NCI-H748 (cell line): ENCODE measurements at regions not wholly inside any gene's neighbourhood (a gene's known extent, or its start where the extent isn't known, plus 50 kb on each side); places are given as distances from the start of the nearest gene placed in this dataset.
A peak's percentile ranks its signal among the peaks of the same experiment; 100 is the strongest.

Experiments used
- DNase-seq: peaks from one replicate; lab custom pipeline; 2025; ENCODE audit not compliant: unreplicated experiment; lab: John Stamatoyannopoulos, UW

DNA sequence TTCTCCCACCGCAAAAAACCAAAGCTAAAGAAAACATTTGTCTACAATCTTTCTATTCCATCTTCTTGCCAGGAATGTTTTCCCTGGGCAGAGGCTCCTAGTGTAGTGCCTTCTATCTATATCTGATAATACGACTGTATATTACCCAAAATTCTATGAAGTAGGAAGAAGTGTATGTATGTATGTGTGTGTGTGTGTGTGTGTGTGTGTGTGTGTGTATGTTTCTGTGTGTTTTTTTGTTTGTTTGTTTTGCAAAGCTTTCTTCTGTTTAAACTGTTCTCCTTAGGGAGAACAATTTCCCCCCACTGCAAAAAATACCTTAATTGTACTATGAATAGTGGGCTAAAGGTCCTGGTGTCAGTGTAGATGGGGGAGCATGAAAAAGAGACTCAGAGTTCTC, 312.6 kb upstream of the CITED2 start:
- DNase-seq, result no peak

DNA sequence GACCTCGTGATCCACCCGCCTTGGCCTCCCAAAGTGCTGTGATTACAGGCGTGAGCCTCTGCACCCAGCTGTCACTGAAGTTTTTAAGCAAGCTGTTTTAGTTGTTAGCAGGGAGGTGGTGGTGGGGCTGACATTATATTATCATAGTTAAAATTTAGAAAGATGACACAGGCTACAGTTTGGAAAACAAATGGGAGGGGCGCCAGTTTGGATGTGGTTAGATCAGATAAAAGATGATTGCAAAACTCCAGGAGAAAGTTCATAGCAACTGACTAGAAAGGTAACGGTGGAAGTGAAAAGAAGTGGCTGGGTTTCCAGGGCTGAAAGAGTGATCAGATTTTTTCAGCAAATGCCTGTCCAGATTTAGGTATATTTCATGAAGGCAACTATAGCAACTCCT, 311.9 kb upstream of the CITED2 start:
- DNase-seq, result no peak

DNA sequence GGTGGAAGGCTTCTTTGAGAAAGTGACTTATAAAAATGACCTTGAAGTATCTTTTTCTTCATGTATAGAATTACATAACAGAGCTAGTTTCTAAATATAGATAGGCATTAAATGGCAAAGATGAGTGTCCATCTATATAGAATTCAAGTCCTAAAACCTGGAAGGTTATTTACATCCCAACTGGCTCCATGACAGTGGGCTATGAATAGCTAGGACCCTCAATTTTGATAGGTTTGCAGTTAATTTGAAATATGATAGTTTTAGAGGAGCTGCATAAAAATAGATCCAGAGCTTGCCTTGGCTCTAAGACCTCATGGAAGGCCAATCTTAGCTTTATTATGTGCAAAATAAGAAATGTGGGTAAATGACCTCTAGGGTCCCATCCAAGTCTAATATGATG, 310.6 kb upstream of the CITED2 start:
- no peak for DNase-seq

GRCh38 chr6:139680819-139681218, 306.4 kb upstream of the CITED2 start:
- DNase-seq, result peak; percentile 68

DNA sequence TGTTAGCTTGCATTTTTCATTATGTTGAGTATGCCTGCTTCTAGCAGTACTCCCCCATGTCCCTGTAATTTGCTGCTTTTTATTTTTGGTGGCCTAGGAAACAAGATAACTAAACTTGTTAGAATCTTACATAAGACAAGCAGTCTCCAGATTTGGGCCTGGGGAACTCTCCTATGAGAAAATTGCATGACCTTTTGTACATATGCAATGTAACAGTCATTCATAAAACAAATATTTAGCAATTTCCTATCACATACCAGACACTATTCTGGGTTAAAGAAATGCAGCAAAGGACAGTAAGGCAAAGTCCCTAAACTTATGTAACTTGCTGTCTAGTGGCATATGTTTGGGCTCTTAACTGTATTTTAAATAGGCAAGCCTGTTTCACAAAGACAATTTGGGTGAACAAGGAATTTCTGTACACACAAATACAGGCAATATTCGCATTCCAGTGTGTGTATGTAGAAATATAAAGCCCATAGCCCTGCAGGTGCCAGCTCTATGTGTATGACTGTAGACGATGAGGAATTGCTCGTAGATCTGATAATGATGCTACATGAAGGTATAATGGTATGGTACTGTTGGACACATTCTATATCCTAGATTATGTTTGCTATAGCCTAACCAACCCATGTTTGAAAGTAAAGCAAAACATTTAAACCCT, 305.2 kb upstream of the CITED2 start:
- DNase-seq, result no peak

- no peak for DNase-seq
Measured at GRCh38 chr6:139676718-139677117, 302.3 kb upstream of the CITED2 start.

DNA sequence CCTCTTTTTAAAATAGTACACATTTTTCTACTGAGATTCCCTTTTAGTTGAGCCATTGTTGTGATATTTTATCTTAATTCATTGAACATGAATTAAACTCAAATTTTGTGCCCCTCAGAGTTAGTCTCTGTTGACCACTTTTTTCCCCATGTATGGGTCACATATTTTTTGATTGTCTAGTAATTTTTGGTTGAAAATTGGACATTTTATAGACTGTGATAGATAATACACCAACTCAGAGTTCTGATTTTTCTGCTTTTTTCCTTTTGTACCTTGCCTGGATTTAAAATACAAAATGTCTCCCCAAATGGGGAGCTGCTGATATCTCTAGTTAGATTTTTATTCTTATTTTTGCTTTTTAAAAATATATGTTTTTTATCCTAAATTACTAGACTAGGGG, 291.8 kb upstream of the CITED2 start:
- DNase-seq, result no peak

- no peak for DNase-seq
Measured at GRCh38 chr6:139663996-139664395, 289.5 kb upstream of the CITED2 start.

DNA sequence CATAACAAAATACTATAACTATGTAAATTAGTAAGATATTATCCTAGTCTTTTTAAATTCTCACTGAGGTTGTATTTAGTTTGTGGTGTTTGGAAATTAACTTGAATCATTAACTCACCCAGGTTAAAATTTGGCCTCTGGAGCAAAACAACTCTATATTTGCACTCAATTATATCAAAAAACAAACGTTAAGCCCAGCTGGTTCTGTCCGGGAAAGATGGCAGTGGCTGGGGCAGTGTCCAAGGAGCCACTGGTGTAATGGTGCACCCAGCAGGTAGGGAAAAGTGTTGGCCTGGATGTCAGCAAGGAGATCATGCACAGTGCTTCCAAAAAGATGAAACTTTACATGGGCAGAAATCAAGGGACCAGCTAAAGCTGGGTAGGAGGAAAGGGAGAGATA, 285.3 kb upstream of the CITED2 start:
- DNase-seq, result no peak

DNA sequence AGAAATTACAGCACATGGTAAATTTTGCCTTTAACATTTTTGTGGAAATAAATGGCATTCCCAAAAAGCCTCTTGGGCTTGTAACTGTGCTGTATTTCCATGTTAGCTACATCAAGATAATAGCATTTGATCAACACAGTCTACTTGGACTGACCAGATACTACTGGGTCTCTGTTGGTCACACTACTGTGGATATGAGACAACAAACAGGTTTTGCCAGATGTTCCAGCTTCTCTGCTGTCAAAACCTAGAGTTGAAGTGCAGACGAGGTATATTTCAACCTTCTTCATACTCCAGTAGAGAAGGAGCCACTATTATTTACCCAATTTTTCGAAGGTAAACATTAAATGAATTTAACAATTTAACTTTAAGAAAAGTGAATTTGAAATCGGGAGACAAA, 284.7 kb upstream of the CITED2 start:
- DNase-seq, result no peak

DNA sequence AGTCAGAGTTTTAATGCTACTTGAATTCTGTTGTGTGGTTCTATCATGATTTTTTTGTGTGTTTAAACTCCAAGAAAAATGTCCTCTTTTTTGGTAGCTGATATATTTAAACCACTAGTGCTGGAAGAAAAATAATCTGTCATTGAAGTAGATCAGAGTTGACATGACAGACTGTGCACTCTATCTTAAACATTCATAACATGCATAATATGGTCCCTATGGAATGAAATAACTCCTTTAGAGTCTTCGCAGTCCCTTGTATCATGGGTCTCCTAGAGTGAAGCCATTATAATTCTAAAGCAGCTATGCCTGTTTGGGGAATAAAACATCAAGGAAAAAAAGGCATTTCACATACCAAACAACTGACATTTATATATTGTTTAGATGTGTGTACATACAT, 282.7 kb upstream of the CITED2 start:
- no peak for DNase-seq

GRCh38 chr6:139655783-139656705, 281.6 kb upstream of the CITED2 start:
- DNase-seq, result peak; percentile 94

DNA sequence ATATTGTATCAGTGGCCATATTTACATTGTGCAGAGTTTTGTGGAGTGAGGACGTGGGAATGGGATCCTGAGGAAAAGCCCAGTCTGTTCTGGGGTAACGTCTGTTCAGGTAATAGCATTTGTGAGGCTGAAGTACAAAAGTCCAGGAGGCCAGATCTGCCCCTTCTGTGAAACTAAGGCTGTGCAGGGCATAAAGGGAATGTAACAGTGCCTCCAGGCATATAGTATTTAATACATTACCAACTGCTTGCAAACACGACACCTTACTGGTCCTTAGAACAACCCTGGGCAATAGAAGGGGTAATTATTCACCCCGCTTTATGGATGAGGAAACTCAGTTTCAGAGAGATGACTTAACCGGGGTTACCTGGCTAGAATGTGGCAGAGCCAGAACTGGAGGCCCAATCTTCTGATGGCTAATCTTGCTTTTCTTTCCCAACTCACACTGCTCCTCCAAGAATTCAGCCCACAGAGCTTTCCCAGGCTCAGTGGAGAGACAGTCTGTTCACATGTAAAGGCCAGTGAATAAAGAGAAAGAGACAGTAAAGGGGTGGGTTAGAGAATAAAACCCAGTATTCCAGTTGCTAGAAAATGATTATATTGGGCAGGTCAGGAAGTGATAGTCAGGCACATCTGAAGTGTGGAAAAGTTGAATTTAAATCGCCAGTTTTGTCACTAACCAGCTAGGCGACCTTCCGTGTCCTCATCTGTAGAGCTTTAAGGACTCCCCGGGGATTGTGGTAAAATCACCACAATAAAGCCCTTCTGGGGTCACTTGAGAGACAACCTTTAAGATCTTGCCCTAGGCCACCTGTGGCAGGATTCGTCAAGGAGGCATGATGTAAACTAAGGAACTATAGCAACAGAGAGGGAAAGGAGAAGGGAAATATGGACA, 280.7 kb upstream of the CITED2 start:
- peak; percentile 13 for DNase-seq

DNA sequence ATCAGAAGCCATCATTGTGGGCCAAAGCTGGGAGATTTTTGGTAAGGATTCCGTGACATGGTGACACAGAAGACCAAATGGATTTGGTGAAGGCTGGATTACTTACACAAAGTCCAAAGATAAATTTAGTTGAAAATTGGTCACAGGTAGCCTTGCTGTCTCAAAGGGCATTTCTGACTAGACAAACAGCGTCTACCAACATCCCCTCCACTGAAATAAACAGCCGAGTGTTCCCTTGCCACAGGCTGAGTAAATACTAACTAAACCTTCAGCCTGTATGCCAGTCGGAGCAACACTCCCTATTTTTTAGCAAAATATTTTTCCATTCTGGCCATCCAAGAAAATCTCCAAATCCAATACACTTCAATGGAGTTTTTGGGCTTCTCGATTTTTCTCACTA, 279.9 kb upstream of the CITED2 start:
- no peak for DNase-seq

- DNase-seq, result no peak
Measured at GRCh38 chr6:139653111-139653510, 278.7 kb upstream of the CITED2 start.

DNA sequence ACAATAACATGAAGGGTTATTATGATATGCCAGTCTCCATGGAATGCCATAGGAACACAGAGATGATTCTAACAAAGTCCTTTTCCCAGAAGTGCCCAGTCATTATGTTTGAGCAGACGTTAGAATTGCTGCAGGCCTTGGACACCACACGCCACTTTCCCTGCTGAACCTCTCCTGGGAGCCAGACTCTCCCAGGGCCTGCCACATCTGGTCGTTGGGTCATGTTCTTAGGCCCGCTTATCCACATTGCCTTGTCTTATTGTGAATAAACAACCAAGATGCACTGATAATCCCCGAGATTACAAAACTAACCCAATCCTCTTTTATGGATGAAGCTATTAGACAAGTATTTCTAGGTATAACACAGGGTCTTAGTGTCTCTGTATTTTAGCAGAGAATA, 276.5 kb upstream of the CITED2 start:
- no peak for DNase-seq

DNA sequence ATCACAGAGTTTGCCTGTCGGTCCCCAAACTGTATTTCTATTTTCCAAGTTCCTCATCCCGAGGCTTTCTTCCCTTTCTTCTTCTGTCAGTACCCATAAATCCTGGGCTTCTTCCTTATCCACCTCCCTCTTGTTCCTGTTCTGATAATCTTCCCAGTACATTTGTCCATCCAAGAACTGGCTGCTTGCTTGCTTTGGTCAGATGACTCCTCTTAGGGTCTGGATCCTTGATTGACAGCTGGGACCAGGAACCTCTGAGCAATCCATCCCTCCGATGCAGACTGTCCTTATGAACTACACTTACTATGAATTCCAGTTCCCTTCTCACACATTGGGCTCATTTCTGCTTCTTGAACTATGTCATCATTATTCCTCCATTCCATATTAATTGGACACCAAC, 275.3 kb upstream of the CITED2 start:
- no peak for DNase-seq

GRCh38 chr6:139649128-139649527, 274.7 kb upstream of the CITED2 start:
- no peak for DNase-seq

DNA sequence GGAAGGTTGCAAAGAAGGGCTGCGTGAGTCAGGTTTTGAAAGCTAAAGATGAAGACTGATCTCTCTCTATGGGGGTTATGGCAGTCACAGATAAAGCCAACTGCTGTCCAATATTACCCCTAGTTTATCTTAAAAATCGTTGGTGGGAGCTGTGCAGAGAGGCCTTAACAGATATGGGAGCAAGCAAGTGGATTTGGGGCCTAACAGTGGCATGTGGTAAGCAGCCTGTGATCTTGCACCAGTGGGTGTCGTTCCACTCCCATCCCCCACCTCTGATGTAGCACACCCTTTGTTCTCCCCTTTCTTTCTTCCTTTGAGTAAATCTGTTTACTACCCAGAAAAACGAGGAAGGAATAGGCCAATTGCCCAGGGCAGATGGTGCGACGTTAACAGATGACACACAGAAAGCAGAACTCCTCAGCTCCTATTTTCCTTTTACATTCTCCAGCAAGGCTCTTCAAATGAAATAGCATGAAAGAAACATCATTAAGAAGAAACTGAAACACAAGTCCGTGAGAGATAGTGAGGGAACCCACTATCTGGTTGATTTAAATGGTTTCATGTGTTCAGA, 274.1 kb upstream of the CITED2 start:
- no peak for DNase-seq

GRCh38 chr6:139647841-139648240, 273.4 kb upstream of the CITED2 start:
- no peak for DNase-seq

DNA sequence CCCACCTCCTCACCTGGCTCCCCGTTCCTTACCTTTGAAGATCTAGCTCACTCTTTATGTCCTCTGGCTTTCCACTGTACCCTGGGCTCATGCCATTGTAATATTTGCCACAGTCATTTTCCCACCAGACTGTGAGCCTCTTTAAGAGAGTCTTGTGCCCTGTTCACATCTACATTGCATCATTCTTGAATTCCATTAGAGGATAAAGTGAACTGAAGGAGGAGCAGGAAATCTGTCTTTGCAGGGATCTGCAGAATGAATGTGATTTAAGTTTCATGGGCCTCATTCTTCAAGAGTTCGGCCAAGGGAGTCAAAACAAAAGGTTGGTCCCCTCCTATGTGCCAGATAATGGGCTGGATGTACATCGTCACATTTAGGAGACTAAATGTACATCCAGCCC, 272.6 kb upstream of the CITED2 start:
- DNase-seq, result no peak
